ENCODE measurements at regions not wholly inside any gene's neighbourhood (a gene's known extent, or its start where the extent isn't known, plus 50 kb on each side); places are given as distances from the start of the nearest gene placed in this dataset.

GRCh38 chr5:161085056-161085455 is 233.0 kb upstream of the ATP10B start:
- TF ChIP-seq CTCF (IDR thresholded peaks at IDR 0.05): no peak
- no peak for TF ChIP-seq POLR2A (IDR thresholded peaks at IDR 0.05)
